Uterus (tissue), 2 donors: ENCODE measurements at regions not wholly inside any gene's neighbourhood (a gene's known extent, or its start where the extent isn't known, plus 50 kb on each side); places are given as distances from the start of the nearest gene placed in this dataset.

ENCODE experiments used
- POLR2A ChIP-seq, 2 donors: fragments of 450-650 bp; IDR thresholded peaks; one replicate each; pipeline ENCODE4 v1.6.1; 2016; ENCODE audit warnings: antibody characterized with exemption in 2 of 2, mild to moderate bottlenecking in 1 of 2, moderate library complexity in 1 of 2
- TF ChIP-seq, protein P1 (sequence below), 4 experiments: fragments of 200-600 bp in 2 of 4; fragments of 450-650 bp in 2 of 4; sonication (generic) in 2 of 4; IDR thresholded peaks; one replicate each; pipeline ENCODE4 v1.5.1; 2016 to 2019; ENCODE audit warnings: antibody characterized with exemption in 4 of 4, mild to moderate bottlenecking in 2 of 4, moderate library complexity in 1 of 4

GRCh38 chr13:73481886-73482445 is 423.2 kb downstream of the KLF5 start:
- TF ChIP-seq, protein P1, sequence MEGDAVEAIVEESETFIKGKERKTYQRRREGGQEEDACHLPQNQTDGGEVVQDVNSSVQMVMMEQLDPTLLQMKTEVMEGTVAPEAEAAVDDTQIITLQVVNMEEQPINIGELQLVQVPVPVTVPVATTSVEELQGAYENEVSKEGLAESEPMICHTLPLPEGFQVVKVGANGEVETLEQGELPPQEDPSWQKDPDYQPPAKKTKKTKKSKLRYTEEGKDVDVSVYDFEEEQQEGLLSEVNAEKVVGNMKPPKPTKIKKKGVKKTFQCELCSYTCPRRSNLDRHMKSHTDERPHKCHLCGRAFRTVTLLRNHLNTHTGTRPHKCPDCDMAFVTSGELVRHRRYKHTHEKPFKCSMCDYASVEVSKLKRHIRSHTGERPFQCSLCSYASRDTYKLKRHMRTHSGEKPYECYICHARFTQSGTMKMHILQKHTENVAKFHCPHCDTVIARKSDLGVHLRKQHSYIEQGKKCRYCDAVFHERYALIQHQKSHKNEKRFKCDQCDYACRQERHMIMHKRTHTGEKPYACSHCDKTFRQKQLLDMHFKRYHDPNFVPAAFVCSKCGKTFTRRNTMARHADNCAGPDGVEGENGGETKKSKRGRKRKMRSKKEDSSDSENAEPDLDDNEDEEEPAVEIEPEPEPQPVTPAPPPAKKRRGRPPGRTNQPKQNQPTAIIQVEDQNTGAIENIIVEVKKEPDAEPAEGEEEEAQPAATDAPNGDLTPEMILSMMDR (IDR thresholded peaks at IDR 0.05), result no peak
- no peak for TF ChIP-seq POLR2A (IDR thresholded peaks at IDR 0.05)
